HEK293 (cell line): ENCODE measurements at regions not wholly inside any gene's neighbourhood (a gene's known extent, or its start where the extent isn't known, plus 50 kb on each side); places are given as distances from the start of the nearest gene placed in this dataset.

Experiments
- BCL11A ChIP-seq: fragments of 450-650 bp; formaldehyde crosslinking; IDR thresholded peaks from 2 replicates; pipeline ENCODE4 v1.5.1; 2016; ENCODE audit warnings: low read depth, missing biosample characterization, missing genetic modification characterization
- CTCF ChIP-seq: fragments of 450-650 bp; formaldehyde crosslinking; IDR thresholded peaks from 2 replicates; pipeline ENCODE4 v1.5.1; 2016; ENCODE audit warnings: missing biosample characterization, missing genetic modification characterization
- KLF8 ChIP-seq: fragments of 450-650 bp; formaldehyde crosslinking; IDR thresholded peaks from 2 replicates; pipeline ENCODE4 v1.5.1; 2016; ENCODE audit warnings: missing biosample characterization, missing genetic modification characterization
- PBX3 ChIP-seq: sonication (generic); formaldehyde crosslinking; IDR thresholded peaks from 2 replicates; pipeline ENCODE4 v1.8.1; 2022; ENCODE audit warnings: mild to moderate bottlenecking, moderate library complexity, missing genetic modification reagents
- RBAK ChIP-seq: fragments of 450-650 bp; formaldehyde crosslinking; IDR thresholded peaks from 2 replicates; pipeline ENCODE4 v1.5.1; 2016; ENCODE audit warnings: missing biosample characterization, missing genetic modification characterization
- TCF7L2 ChIP-seq: IDR thresholded peaks from 2 replicates; pipeline ENCODE4 v1.6.1; 2011; ENCODE audit warnings: low read depth, mild to moderate bottlenecking, inconsistent platforms, low read length, moderate library complexity, borderline replicate concordance
- YY1 ChIP-seq: fragments of 450-650 bp; formaldehyde crosslinking; IDR thresholded peaks from 2 replicates; pipeline ENCODE4 v1.5.1; 2018; ENCODE audit warnings: missing biosample characterization, missing genetic modification characterization
- ZNF138 ChIP-seq: fragments of 450-650 bp; formaldehyde crosslinking; IDR thresholded peaks from 2 replicates; pipeline ENCODE4 v1.5.1; 2016; ENCODE audit warnings: missing biosample characterization, missing genetic modification characterization, borderline replicate concordance
- ZNF266 ChIP-seq: fragments of 450-650 bp; formaldehyde crosslinking; IDR thresholded peaks from 2 replicates; pipeline ENCODE4 v1.5.1; 2016; ENCODE audit warnings: missing biosample characterization, missing genetic modification characterization, low read depth
- ZNF335 ChIP-seq: fragments of 450-650 bp; formaldehyde crosslinking; conservative IDR thresholded peaks from 2 replicates; pipeline ENCODE4 v1.5.1; 2016; ENCODE audit warnings: missing biosample characterization, missing genetic modification characterization
- ZNF530 ChIP-seq: fragments of 450-650 bp; formaldehyde crosslinking; IDR thresholded peaks from 2 replicates; pipeline ENCODE4 v1.5.1; 2016; ENCODE audit warnings: low read depth, missing biosample characterization, missing genetic modification characterization
- ZNF610 ChIP-seq: fragments of 450-650 bp; formaldehyde crosslinking; IDR thresholded peaks from 2 replicates; pipeline ENCODE4 v1.5.1; 2016; ENCODE audit warnings: missing biosample characterization, missing genetic modification characterization, borderline replicate concordance
- ZNF747 ChIP-seq: fragments of 450-650 bp; formaldehyde crosslinking; IDR thresholded peaks from 2 replicates; pipeline ENCODE4 v1.5.1; 2016; ENCODE audit warnings: missing biosample characterization, missing genetic modification characterization

GRCh38 chr7:84704380-84704779, 482.5 kb downstream of the SEMA3D start:
- TF ChIP-seq CTCF (tag by site-specific recombination) (no peak), ZNF530 (tag by site-specific recombination) (no peak), PBX3 (CRISPR knock-in tag) (no peak), ZNF266 (tag by site-specific recombination) (no peak), ZNF747 (tag by site-specific recombination) (no peak), BCL11A (tag by site-specific recombination) (no peak), ZNF138 (no peak), KLF8 (no peak), RBAK (no peak), ZNF610 (no peak), TCF7L2 (no peak), ZNF335 (tag by site-specific recombination) (no peak), YY1 (tag by site-specific recombination) (no peak)
